Esophagus (tissue), 2 donors: ENCODE measurements at regions not wholly inside any gene's neighbourhood (a gene's known extent, or its start where the extent isn't known, plus 50 kb on each side); places are given as distances from the start of the nearest gene placed in this dataset.

Experiments
- H3K27ac ChIP-seq, 2 donors: one replicate each; pipeline ENCODE4 v1.5.1; 2013; ENCODE audit warnings: low read depth in 2 of 2, mild to moderate bottlenecking in 2 of 2, inconsistent platforms in 1 of 2, low read length in 1 of 2, moderate library complexity in 1 of 2
- H3K27me3 ChIP-seq, 2 donors: one replicate each; pipeline ENCODE4 v1.6.1; 2013; ENCODE audit warnings: low read length in 2 of 2, control low read depth in 1 of 2, mild to moderate bottlenecking in 1 of 2; ENCODE audit not compliant: insufficient read depth in 2 of 2, control insufficient read depth in 1 of 2
- H3K36me3 ChIP-seq, 2 donors: one replicate each; pipeline ENCODE4 v1.6.1; 2013; ENCODE audit warnings: low read length in 1 of 2; ENCODE audit not compliant: control insufficient read depth in 2 of 2, insufficient read depth in 2 of 2
- H3K4me1 ChIP-seq, 2 donors: one replicate each; pipeline ENCODE4 v1.6.1; 2013; ENCODE audit warnings: low read length in 1 of 2; ENCODE audit not compliant: control insufficient read depth in 2 of 2, insufficient read depth in 2 of 2
- H3K4me3 ChIP-seq, 2 donors: one replicate each; pipeline ENCODE4 v1.5.1; 2013; ENCODE audit warnings: low read length in 2 of 2, mild to moderate bottlenecking in 2 of 2, low read depth in 1 of 2, moderate library complexity in 1 of 2
- H3K9me3 ChIP-seq, 2 donors: one replicate each; pipeline ENCODE4 v1.6.1; 2013; ENCODE audit warnings: mild to moderate bottlenecking in 2 of 2, low read depth in 1 of 2, low read length in 1 of 2, moderate library complexity in 1 of 2; ENCODE audit not compliant: control insufficient read depth in 2 of 2, insufficient read depth in 1 of 2
- WGBS, 2 donors: extraction: QIAGEN DNeasy Blood & Tissue Kit; methylation state at CpG; one replicate each; pipeline ENCODE4 v1.1.7; 2013; 5-methylcytosine and 5-hydroxymethylcytosine counted together
- donor health status: healthy with polysubstance abuse.
- donor health status: Bipolar disorder and iron deficiency.

DNA sequence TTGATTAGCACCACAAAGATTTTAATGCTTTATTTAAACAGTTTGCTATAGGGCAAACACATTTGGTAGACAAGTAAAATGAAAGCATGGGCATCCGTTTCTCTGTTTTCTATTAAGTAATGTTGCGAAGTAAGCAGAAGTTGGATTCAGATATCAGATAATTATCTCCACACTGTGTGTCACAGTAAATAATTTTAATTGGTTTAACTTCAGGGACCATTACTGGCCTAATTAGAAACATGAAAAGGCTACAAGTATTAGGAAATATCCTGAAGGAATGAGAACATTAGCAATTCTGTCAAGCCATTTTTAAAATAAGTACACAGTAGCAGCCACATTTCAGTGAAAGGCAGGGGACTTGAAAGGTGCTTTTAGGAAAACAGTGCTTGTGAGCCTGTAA lies 975.4 kb downstream of the NR2F1-AS1 start:
- H3K27me3 ChIP-seq: no peaks in the 10 kb centered on the region
- H3K36me3 ChIP-seq: no peaks in the 10 kb centered on the region
- H3K4me3 ChIP-seq: no peak overlapping the region
- 78 to 89% methylated on average over 2 of the region's 2 CpGs for WGBS, 2 donors
- H3K9me3 ChIP-seq: no peaks in the 10 kb centered on the region
- no peaks in the 10 kb centered on the region for H3K4me1 ChIP-seq
- H3K27ac ChIP-seq: no peak overlapping the region

DNA sequence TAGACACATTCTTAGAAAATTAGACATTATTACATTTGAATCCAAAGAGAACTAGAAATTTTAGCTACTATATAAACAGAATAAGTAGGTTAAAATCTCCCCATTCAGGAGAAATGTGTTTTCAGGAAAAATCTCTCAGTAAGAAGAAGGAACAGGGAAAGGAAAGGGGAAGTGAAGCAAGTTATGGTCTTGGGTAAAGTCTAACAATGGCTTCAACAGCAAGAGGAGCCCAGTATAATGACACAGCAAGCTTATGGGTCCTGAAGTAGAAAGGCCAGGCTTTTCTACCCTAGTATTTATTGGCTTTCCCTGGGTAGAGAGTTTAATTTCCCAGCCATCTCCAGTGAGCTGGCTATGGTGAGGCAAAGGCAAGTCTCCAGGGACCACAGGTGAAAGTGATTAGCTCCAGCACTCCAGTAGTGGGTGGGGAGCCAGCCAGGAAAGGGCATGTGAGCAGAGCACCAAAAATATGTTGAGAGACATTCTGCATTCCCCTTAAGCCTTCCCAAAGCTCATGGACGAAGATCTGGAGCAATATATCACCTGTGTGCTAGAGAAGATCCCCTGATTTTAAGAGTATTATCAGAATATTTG lies 981.7 kb downstream of the NR2F1-AS1 start:
- Histone ChIP-seq H3K9me3 (no peaks in the 10 kb centered on the region), H3K27me3 (no peaks in the 10 kb centered on the region), H3K4me1 (no peaks in the 10 kb centered on the region), H3K27ac (no peak overlapping the region), H3K4me3 (no peak overlapping the region), H3K36me3 (no peaks in the 10 kb centered on the region)
- WGBS, 2 donors: 59 to 65% methylated on average over 1 of the region's 1 CpG

DNA sequence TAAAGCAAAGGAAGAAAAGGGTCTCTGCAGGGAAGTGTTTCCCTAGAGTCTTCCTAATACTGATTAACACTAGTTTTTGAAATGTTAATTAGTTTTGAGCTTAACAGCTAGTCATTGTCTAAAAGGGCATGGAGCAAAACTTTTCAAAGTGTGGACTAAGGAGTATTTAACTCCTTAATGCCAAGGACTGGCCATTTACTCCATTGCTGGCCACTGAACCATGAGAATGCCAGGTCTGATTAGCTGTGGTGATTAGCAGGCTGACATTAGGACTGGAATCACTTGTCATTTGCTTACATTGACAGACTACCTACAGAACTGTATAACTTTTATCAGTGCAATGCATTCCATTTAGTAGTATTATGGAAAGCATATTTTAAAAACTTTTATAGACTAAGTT lies 987.0 kb downstream of the NR2F1-AS1 start:
- no peaks in the 10 kb centered on the region for H3K27me3 ChIP-seq
- H3K4me3 ChIP-seq: no peak overlapping the region
- no peak overlapping the region for H3K27ac ChIP-seq
- no peaks in the 10 kb centered on the region for H3K4me1 ChIP-seq
- H3K9me3 ChIP-seq: no peaks in the 10 kb centered on the region
- H3K36me3 ChIP-seq: no peaks in the 10 kb centered on the region

DNA sequence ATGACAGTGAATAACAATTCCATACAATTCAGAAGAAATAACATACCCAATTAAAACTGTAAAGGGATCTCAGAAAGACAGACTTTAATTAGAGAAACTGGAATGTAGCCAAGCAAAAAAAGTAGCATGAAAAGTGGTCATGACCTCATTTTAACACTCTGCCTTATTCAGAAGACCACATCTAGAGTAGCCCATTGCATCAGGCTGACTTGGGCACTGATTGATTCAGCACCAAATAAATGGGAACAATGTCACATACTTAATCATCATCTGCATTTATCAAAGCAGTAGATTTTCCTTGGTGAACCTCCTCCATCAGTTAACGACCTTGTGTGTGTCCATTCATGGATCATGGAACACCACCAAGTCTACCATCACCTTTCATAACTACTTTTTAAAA lies 992.1 kb downstream of the NR2F1-AS1 start:
- no peaks in the 10 kb centered on the region for H3K27me3 ChIP-seq
- H3K9me3 ChIP-seq: no peaks in the 10 kb centered on the region
- 32 to 54% methylated on average over 1 of the region's 1 CpG for WGBS, 2 donors
- no peak overlapping the region for H3K27ac ChIP-seq
- H3K4me1 ChIP-seq: no peaks in the 10 kb centered on the region
- no peaks in the 10 kb centered on the region for H3K36me3 ChIP-seq
- H3K4me3 ChIP-seq: no peak overlapping the region

DNA sequence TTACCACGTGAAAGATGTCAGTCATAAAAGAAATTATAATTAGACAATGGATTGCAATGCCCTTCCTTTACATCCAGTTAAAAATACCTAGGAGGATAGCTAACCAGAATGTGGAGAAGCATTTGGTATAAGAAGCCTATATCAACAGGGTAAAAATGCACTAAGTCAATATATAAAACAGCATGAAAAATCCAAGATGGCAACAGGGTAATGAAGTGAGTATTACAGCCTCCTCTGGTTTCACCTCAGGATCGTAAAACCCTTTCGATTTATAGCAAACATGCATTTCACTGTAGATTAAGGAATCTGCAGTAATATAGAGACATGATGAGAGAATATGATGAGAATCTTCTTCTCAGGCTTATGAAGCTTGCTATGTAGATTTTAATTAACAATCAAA lies 999.3 kb downstream of the NR2F1-AS1 start:
- H3K4me3 ChIP-seq: no peak overlapping the region
- 75 to 80% methylated on average over 3 of the region's 3 CpGs for WGBS, 2 donors
- H3K36me3 ChIP-seq: no peaks in the 10 kb centered on the region
- H3K4me1 ChIP-seq: no peaks in the 10 kb centered on the region
- no peak overlapping the region for H3K27ac ChIP-seq
- H3K9me3 ChIP-seq: no peaks in the 10 kb centered on the region
- H3K27me3 ChIP-seq: no peaks in the 10 kb centered on the region

DNA sequence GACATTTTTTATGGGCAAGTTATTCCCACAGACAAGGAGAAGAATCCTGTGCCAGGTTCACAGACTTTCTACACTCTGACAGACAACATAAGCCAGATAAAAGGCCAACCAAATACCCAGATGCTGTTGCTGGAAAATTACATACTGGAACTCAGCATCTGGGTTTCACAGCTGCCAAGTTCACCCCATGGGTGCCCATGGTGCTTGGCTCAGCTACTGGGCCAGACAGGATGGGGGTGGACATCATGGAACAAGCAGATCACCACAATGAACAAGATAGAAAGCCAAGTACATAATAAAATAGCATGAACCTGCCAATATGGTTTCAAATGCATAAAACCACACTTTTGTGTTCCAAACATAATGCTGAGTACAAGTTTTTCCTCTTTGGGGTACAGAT lies 999.8 kb downstream of the NR2F1-AS1 start:
- Histone ChIP-seq H3K36me3 (no peaks in the 10 kb centered on the region), H3K9me3 (no peaks in the 10 kb centered on the region), H3K4me3 (no peak overlapping the region), H3K27me3 (no peaks in the 10 kb centered on the region), H3K4me1 (no peaks in the 10 kb centered on the region), H3K27ac (no peak overlapping the region)

DNA sequence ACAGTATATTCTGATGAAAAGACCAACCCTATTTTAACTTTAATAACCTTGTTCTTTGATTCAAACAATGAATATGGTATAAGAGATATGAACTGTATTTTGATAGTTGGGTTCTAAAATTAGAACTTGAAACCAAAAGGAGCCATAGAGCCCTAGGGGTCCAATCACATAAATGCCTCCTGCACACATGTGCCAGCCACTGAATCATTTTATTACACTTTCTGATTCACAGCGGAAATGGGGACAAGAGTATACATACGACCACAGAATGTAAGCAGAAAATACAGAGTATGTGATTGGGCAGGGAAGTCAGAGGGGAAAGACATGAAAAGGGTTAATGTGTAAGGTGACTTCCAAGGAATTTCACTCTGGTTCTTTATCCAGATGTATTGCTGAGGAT lies 1000.2 kb downstream of the NR2F1-AS1 start:
- WGBS, 2 donors: 82 to 87% methylated on average over 2 of the region's 2 CpGs
- no peaks in the 10 kb centered on the region for H3K36me3 ChIP-seq
- no peak overlapping the region for H3K4me3 ChIP-seq
- H3K9me3 ChIP-seq: no peaks in the 10 kb centered on the region
- no peaks in the 10 kb centered on the region for H3K4me1 ChIP-seq
- no peaks in the 10 kb centered on the region for H3K27me3 ChIP-seq
- H3K27ac ChIP-seq: no peak overlapping the region

DNA sequence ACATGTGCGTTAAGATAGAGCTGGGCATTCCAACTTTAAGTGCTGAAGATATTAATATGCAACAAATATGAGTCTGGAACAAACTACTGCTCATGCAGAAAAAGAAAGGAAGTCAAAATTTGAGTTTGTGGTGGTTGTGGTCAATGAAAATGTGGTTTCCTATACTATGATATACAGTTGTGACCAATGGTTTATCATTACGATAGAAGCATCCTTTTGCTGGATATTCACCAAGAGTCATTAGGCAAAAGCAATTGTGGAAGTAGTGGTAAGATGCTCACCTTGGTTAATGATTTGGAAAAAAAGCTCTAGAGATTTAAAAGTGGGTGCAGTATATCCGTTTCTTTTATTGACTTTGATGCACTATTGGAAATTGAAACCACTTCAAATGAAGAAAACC lies 1007.0 kb downstream of the NR2F1-AS1 start:
- no peak overlapping the region for H3K4me3 ChIP-seq
- H3K27me3 ChIP-seq: no peaks in the 10 kb centered on the region
- H3K9me3 ChIP-seq: no peaks in the 10 kb centered on the region
- H3K27ac ChIP-seq: no peak overlapping the region
- H3K36me3 ChIP-seq: no peaks in the 10 kb centered on the region
- no peaks in the 10 kb centered on the region for H3K4me1 ChIP-seq
- 73 to 77% methylated on average over 3 of the region's 3 CpGs for WGBS, 2 donors

DNA sequence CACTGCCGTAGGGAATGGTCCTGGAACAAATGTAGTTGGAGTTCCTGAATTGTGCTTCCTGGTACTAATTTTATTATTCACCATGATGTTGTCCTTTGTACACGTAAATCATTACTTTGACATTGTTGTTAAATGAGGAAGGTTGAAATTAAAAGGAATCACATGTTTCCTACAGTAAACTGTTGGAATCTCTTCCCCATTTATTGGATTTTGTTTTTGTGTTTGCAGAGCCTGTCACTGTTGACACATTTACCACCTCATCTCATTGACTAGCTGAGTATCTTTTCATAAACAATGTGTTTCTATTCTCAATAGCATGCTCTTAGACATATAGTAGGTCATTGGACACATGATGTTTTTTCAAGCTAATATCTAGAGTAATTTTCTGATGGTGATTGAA lies 1012.5 kb downstream of the NR2F1-AS1 start:
- Histone ChIP-seq H3K27me3 (no peaks in the 10 kb centered on the region), H3K36me3 (no peaks in the 10 kb centered on the region), H3K9me3 (no peaks in the 10 kb centered on the region), H3K4me1 (no peaks in the 10 kb centered on the region), H3K27ac (no peak overlapping the region), H3K4me3 (no peak overlapping the region)
- WGBS, 2 donors: 79 to 81% methylated on average over 2 of the region's 2 CpGs

DNA sequence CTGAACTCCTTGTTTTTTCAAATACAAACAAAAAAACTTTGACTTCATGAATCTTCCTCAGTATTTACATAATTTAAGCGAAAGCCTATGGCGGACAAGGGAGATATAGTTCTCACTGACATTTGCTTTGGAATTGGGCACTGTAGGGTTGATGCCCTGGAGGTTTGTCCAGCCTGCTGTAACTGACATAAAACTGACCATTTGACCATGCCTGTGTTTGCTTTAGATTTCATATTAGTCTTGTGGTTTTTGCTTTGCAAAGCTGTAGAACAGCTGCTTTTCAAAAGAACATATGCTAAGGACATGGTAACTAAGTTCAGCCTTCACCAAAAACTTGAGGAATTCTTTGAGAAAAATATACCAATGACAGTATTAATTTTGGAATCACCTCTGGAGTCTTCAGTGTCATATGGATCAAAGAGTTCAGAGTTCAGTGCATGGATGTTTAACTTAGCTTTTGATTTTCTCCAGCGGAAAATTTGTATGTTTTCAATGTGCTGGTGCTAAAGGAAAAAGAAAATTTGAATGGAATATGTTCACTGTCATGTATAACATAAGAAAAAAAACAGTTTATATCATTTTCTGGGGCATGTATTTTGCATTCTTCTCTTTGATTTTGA lies 1013.1 kb downstream of the NR2F1-AS1 start:
- 88 to 92% methylated on average over 3 of the region's 3 CpGs for WGBS, 2 donors
- Histone ChIP-seq H3K4me1 (no peaks in the 10 kb centered on the region), H3K4me3 (no peak overlapping the region), H3K27ac (no peak overlapping the region), H3K27me3 (no peaks in the 10 kb centered on the region), H3K9me3 (no peaks in the 10 kb centered on the region), H3K36me3 (no peaks in the 10 kb centered on the region)
